ENCODE measurements at regions not wholly inside any gene's neighbourhood (a gene's known extent, or its start where the extent isn't known, plus 50 kb on each side); places are given as distances from the start of the nearest gene placed in this dataset.
A peak's percentile ranks its signal among the peaks of the same experiment; 100 is the strongest.

GRCh38 chr2:208545403-208546042, 138.9 kb downstream of the PTH2R start:
- DNase-seq (ENCODE audit: low read depth) = no peak

GRCh38 chr2:208546107-208546506, 139.5 kb downstream of the PTH2R start:
- DNase-seq (ENCODE audit: low read depth) = no peak

- no peak for DNase-seq (ENCODE audit: low read depth)
Measured at GRCh38 chr2:208546860-208547650, 140.5 kb downstream of the PTH2R start.

- DNase-seq (ENCODE audit: low read depth) = no peak
Measured at GRCh38 chr2:208548700-208549099, 142.1 kb downstream of the PTH2R start.

GRCh38 chr2:208549546-208550158, 143.1 kb downstream of the PTH2R start:
- no peak for DNase-seq (ENCODE audit: low read depth)

DNA sequence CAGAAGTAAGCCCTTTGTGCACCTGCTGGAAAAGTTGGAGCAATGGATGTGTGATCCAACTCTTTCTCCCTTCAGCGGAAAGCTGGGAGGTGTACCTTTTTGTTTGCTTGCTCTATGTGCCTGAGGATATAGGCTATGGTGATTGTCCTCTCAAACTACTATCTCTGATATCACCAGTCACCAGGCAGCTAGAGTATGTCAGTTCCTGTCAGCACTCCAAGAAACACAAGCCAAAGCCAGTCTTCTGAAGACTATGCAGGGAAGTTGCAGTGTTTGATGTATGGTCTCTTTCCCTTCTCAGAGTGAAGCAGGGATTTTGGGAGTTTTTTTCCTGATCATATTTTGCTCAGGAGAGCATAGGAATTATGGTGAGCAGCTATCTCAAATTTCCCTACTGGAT, 146.4 kb downstream of the PTH2R start:
- no peak for DNase-seq (ENCODE audit: low read depth)

DNA sequence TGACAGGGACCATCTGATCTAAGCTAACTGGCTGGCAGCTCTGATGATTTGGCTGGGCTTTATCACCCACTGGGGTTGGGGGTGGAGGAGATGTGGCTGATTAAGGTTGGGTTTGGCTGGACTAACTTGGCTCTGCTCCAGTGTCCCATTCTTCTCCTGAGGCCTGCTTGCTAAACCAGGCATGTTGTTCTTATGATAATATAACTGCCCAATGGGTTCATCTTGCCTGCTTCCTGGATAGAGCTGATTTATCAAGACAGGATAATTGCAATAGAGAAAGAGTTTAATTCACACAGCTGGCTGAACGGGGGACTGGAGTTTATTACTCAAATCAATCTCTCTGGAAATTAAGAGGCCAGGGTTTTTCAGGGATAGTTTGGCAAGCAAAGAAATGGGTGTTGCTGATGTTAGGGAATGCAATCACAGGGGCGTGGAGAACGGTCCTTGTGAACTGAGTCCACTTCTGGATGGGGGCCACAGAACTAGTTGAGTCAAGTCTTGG, 150.4 kb downstream of the PTH2R start:
- DNase-seq (ENCODE audit: low read depth) = no peak

DNA sequence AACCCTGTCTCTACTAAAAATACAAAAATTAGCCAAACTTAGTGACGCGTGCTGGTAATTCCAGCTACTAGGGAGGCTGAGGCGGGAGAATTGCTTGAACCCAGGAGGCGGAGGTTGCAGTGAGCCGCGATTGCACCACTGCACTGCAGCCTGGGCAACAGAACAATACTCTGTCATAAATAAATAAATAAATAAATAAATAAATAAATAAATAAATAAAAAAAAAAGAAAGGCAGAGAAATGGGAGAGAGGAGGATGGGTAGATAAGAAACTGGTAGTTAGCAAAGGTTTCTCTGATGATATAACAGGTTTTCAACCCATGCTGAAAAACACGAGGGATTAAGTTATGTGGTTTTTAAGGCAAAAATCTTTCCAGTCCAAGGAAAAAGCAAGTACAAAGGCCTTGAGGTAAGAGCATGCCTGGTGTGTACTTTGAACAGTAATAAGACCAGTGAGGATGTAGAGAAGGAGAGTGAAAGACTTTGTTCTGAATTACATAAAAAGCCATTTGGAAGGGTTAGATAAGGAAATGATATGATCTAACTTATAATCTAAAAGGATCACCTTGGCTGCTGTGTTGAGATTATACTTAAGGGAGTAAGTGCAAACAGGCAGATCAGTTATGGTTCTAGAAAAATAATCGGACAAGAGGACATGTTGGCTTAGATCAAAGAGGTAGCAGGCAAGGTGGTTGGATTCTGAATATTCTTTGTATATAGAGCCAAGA, 159.3 kb downstream of the PTH2R start:
- DNase-seq (ENCODE audit: low read depth) = no peak

- no peak for DNase-seq (ENCODE audit: low read depth)
Measured at GRCh38 chr2:208568203-208568602, 161.6 kb downstream of the PTH2R start.

GRCh38 chr2:208570066-208570465, 163.5 kb downstream of the PTH2R start:
- no peak for DNase-seq (ENCODE audit: low read depth)

DNA sequence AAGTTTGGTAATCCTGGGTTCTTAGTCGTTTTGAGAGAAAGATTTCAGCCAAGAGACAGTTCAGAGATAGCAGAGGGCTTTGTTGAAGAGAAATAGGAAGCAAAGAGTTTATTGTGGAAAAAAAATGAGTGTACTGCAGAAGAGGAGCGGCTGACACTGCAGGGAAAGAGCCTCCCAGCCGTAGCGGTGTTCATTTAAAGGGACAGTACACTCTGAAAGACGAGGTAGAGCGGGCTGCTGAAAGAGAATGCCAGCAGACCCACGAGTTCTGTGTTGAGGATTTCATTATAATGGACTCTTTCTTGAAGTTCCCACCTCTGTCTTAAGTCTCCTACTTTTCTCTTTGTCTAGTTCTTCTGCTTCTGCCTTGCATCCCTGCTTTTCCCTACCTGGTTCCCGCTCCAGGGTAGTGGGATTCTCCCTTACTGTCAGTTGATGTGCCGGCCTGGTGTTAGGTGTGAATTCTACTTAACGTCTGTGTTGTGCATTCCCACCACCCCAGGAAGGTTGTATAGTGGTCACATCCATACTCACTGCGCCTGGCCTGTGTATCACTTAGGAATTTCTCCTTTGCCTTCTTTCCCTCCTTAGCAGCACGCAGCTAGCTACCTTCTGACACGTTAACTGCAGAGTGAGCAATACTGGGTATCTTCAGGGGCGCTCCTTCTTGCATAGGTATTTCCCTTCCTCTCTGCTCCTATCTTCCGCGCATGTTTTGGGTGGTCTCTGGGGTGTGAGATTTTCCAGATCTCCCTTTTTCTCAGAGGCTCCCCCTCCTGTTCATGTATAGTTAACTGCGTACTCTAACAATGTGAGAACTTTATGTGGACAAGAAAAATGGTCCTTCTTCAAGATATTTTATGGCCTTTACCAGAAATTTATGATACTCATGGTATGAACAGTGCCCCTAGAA, 164.5 kb downstream of the PTH2R start:
- DNase-seq (ENCODE audit: low read depth) = no peak

- no peak for DNase-seq (ENCODE audit: low read depth)
Measured at GRCh38 chr2:208571764-208572131, 165.2 kb downstream of the PTH2R start.

- DNase-seq (ENCODE audit: low read depth) = no peak
Measured at GRCh38 chr2:208573569-208573968, 167.0 kb downstream of the PTH2R start.

DNA sequence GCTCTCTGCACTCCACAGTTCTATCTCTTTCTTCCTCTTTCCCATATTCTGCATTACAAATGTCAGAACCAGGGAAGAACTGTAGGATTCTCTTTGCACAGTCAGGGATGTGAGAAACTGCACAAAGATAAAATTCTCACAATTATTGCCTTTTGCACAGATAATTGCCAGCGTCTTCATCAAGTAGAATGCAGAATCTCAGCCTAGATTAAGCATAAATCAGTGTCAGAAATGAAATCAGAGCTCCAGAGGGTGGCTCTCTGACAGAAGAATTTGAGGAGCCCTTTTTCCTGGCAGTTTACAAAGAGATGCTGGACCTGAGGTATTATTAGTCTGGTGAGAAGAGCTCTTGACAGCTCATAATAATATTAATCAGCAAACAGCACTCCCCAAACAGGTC, 173.1 kb downstream of the PTH2R start:
- DNase-seq (ENCODE audit: low read depth) = no peak

- no peak for DNase-seq (ENCODE audit: low read depth)
Measured at GRCh38 chr2:208584378-208584985, 177.9 kb downstream of the PTH2R start.

GRCh38 chr2:208586516-208586915, 179.9 kb downstream of the PTH2R start:
- DNase-seq (ENCODE audit: low read depth) = no peak

DNA sequence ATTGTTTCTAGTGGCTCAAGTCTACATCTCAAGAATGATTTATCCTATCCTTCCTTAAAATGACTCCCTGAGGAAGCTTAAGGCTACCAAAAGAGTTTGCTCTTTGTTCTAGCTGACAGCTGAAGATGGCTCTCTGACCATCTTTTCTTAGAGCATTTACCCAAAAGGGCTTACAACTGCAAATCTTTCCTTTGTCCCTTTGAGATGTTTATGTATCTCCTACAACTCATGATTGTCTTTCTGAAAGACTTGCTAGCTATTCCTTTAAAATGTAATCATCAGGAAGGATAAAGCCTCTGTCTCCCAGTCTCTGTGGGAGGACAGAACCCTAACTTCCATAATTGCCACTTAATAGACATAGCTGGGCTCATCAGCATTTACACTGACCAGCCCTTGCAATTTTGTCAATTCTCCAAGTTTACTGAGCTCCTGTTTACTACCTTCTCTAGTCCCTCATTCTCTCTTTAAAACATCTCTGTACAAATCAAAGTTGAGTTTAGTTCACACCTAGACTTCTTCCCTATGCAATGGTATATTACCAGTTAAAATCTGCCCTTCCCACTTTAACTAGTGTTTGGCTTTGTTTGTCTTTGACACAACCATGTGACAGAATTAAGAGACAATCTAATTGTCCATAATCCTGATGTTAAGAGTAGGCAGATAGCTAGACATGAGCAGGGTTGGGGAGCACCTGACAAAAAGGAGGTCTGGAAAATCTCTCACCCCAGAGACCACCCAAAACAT, 188.2 kb downstream of the PTH2R start:
- no peak for DNase-seq (ENCODE audit: low read depth)

GRCh38 chr2:208595386-208596275, 189.0 kb downstream of the PTH2R start:
- peak; percentile 66 for DNase-seq (ENCODE audit: low read depth)

GRCh38 chr2:208607694-208608093, 201.1 kb downstream of the PTH2R start:
- no peak for DNase-seq (ENCODE audit: low read depth)

Measured in HT1080 (cell line).